HG03378 (cell line): ENCODE measurements at regions not wholly inside any gene's neighbourhood (a gene's known extent, or its start where the extent isn't known, plus 50 kb on each side); places are given as distances from the start of the nearest gene placed in this dataset.
"Not testable (repeated sequence)": the region's sequence is repeated elsewhere in the genome, so short reads cannot be mapped to it uniquely, and the experiment has no call there.

Experiments
- ATAC-seq: cut with Tn5 transposase; IDR thresholded peaks from one replicate; pipeline ENCODE4 v1.9.1; 2021; ENCODE audit warnings: mild to moderate bottlenecking, moderate library complexity; ENCODE audit not compliant: unreplicated experiment

DNA sequence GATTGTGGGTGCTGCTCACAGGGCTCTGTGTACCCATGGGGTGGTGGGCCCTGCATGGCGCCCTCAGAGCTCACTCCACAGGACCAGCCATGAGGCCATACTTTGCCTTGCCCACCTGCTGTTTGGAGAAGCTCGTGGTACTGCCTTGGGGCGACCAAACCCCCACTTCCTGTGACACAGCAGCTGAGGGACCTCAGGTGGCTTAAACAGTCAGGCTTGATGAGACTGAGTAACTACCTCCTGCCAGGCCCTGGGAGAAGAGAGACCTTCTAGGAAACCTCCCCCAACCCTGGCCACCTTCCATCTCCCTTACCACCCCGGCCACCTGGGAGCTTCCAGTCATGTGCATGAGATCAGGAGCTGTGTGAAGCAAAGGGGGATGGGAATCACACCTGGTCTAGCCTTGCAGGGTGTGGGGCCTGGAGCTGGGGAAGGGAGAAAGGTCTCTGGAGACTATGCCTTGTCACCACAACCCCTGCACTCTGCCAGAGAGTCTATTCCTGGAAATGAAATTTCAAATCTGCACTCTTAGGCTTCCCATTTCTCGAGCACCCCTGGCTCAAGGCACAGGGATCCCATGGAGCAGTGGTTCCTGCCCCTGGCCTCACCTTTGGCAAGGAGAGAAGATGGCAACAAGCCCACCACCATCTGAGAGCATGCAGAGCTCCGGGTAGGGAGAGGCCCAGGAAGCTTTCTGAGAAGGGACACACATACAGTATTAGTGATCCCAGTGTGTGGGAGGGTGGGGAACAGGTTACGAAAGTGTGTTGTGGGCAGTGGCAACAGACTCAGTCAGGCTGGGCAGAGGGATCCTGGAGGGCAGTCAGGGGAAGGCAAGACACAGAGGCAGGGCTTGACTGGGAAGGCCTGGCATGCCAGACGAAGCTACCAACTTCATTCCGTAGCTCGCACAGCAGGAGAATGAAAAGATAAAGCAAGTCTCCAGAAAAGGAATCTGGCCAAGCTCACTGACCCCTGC, 125.0 kb downstream of the URI1 start:
- no peak for ATAC-seq

DNA sequence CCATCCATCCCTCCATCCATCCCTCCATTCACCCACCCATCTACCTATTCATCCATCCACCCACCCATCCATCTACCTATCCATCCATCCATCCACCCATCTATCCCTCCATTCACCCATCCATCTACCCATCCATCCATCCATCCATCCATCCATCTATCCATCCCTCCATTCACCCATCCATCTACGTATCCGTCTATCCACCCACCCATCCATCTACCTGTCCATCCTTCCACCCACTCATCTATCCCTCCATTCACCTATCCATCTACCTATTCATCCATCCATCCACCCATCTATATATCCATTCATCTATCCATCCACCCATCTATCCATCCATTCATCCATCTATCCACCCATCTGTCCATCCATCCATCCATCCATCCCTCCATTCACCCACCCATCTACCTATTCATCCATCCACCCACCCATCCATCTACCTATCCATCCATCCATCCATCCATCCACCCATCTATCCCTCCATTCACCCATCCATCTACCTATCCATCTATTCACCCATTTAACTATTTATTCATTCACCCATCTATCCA, 126.0 kb downstream of the URI1 start:
- not testable (repeated sequence) for ATAC-seq

DNA sequence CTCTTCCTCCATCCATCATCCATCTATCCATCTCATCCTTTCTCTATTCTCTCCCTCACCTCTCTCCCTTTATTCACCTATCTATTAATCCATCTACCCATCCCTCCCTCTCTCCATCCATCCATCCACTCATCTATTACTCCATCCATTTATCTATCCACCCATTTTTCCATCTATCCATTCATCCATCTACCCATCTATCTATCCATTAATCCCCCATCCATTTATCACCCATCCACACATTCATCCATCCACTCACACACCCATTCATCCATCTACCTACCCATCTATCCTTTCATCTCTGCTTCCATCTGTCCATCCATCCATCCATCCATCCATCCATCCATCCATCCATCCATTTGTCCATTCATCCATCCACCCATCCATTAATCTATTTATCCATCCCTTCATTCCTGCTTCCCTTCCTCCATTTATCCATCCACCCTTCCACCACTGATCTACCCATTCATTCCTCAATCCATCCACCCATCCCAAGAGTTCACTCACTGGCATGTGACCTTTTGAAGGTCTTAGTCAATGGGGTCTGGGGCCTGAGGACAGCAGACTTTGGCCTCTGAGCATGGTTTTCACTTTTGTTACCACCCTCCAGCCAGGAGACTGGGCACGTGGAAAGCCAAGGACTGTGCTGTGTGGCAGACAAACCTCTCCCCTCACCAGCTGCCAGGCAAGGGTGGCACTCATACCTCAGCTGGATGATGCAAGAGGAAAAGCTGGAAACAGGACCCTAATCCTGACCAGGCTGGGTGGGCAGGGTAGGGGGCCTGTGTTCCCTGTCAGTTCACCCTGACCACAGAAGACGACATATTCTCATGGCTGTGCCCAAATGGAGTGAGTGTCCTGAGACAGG, 126.7 kb downstream of the URI1 start:
- ATAC-seq = no peak

DNA sequence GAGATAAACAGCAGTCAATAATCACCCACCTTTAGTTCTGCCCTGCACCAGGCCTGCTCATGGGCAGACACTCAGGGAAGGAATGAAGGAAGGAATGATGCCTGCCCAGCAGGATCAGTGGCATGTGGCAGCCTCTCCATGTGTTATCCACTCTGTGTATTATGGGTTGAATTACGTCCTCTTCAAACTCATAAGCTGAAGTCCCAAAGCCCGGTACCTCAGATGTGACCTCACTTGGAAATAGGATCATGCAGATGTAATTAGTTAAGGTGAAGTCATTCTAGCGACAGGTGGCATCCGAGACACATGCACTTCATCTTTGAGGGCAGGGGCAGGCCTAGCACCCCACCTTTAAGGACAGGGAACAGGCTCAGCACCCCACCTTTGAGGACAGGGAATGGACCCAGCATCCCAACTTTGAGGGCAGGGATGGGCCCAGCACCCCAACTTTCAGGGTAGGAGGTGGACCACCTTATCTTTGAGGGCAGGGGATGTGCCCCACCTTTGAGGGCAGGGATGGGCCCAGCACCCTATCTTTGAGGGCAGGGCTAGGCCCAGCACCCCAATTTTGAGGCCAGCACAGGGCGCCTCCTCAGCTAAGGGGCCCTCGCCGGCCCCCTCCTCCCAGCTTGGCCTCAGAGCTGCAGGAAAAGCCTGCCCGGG, 127.6 kb downstream of the URI1 start:
- no peak for ATAC-seq

DNA sequence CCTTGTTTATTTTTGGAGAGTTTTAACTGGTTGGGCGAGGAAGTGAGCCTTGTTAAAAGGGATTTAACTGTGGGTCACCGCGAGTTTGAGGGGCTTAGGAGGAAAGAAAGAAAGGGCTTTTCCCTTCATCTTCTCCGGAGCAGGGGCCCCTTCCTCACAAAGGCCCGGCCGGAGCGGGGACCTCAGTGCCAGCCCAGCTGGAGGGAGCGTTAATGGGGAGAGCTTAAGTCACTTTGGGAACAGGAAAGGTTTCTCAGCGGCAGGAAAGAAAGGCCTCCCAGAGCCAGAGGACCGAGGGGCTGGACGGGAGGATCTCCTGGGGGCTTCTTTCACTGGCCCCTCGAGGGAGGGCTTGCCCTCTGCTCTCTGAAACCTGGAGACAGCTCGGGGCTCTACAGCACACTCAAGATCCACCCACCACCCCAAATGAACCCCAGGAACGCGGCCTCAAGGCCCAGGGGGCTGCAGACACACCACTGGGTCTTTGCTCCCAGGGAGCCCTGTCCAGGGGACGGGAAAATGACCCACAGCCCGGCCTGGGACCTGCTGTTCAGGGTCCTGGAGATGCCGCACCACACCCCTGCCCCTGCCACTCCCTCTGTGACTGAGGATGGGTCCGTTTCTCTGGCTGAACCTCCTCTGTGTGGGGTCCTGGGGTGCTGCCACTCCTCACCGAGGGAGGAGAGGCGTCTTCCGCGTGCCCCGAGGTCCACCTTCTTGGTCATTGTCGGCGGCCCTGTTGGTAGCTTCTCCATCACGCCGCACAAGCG, 128.3 kb downstream of the URI1 start:
- no peak for ATAC-seq

DNA sequence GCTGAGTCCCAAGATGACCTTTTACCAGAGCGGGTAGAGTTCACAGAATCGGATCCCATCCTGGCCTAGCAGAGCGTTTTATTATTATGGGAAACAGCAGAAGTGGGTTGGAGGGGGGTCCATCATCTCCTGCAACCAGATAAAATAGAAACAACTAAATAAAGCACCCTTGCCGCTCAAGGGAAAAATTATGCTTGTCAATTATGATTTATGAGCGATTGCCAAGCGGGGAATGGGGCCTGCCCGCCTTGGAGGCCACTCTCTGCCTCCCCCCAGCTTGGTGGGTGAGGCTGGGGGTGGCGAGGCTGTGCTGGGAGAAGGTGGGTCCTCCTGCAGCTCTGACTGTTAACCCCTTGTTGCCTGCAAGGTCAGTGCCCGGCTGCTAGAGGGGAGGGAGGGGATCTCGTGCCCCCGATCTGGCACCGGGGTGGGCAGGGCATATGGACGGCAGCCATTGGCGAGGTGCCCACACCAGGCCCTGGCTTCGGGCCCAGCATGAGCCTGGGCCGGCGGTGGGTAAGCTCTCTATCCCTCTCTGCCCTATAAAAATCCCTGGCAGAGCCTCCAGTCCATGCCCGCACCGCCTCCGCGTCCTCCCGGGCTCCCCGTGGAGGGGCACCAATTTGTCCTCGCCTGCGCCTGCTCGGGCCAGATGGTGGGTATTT, 129.1 kb downstream of the URI1 start:
- no peak for ATAC-seq

DNA sequence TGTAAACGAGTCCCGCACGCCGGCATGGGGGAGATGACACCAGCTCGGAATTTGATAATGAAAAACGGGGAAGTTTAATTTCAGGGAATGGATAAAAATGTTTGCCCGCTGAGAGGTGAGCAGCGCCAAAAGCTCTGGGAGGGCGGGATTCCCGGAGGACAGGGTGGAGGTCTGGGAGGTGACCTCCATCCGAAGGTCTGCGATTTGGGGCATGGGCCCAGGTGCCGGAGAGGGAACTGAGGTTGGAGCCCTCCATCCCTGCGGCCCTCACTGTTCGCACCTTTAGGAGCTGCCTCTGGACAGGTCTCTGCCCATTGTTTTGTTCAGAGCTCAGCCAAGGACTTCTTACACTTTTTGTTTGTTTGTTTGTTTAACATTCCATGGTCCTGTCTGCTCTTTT, 129.8 kb downstream of the URI1 start:
- no peak for ATAC-seq

DNA sequence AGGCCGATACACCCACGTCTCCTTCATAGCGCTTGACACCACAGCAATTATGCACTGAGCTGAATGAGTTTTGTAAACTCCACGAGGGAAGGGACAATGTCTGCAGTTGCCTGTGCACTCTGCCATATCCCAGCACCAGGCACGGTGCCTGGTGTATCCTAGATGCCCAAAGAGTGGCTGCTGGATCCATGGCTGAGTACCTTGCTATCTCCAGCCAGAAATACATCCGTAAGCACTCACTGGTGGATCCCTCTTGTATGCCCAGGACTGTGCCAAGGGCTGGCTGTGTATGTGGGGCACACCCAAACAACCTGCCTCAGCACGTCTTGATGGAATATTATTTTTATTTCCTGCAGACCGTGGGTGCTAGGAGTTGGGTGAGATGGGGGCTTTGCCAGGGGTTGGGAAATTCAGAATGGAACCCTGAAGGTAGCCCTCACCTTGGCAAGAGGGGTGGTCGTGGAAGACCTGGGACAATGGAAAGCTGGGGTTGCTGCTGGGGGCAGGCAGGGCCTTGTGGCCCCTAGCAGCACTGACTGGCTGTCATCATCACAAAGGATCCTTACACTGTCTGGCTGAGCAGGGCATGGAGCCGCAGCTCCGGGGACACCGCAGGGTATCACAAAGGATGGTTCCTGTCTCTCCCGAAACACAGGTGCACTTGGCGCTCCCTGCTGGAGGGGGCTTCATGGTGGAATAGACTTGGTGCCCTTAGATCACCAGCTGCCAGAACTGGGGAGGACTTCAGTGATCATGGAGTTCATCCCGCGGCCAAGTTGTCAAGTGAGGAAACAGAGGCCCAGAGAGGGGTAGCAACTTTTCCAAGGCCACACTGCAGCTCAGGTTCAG, 131.3 kb downstream of the URI1 start:
- no peak for ATAC-seq

DNA sequence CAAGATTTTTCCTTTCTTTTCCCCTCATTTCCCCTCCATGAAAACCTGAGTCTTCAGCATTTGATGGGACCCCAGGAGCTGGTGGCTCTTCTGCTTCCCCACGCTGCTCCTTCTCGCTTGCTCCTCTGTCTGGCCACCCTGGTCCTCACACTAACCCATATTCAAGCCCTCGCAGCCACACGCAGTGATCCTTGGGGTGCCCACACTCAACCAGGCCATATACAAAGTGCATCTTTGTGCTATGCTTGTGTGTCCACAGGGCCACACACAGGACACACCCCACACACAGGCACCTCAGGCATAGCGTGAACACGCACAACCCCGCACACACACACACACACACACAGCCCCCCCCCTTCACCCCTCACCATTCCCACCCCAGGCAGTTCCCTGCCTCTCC, 132.1 kb downstream of the URI1 start:
- ATAC-seq = no peak

DNA sequence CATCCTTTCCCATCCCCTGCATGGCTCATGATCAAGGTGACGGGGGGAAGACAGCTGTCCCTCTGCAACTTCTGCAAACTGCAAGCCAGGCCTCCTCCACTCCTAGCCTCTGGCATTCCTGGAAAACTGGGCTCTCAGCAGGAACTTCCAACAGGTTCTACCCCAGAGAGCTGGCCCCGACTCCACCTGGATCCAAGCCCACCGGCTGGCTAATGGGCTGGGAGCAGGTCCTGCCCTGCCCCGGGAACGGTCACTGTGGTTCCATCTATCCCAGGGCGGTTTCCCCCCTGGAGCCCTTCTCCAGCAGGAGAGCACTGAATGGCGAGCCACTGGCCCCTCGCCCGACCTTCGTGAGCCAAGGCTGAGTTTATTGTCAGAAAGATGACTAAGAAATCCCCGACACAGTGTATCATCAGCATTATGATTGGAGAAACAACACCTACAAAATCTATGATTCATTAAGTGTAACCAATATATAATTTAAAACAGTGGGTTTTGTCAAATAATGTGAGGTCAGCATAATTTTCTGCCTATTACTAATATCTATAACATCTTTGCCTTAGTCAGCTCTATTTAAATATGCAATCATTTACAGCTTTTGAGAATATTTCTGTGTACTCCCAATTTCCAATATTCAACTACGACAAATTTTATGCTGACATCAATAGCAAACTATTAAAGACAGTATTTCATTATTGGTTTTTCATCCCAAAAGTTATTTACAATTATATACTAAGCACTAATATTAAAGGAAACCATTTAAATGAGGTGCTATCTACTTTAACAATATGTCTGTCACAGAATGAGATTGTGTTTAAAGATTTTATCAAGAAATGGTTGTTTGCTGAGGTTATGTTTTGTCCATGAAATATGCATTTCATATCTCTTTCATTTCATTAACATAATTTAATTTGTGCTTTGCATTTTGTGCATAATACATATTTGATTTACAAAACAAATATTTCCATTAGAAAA, 133.0 kb downstream of the URI1 start:
- ATAC-seq = no peak

DNA sequence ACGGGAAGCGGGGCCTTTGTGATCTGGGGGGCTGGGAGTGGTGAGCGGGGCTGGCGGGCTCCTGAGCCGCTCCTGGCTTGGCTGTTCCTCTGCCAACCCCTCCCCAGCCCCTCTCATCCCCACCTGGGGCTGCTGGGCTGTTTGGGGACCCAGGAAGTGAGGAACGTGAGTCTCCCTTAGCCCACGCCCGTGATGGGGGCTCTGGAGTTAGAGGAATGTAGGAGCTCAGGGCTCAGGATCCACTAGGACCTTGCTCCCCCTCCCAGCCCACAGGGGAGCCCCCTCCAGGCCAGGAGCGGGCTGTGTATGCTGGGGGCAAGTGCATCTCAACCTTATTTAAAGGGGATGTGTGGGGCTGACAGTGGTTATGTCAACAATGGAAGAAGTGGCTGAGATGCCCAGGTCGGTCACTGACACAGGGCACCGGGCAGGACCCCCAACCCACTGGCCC, 134.1 kb downstream of the URI1 start:
- ATAC-seq = no peak

DNA sequence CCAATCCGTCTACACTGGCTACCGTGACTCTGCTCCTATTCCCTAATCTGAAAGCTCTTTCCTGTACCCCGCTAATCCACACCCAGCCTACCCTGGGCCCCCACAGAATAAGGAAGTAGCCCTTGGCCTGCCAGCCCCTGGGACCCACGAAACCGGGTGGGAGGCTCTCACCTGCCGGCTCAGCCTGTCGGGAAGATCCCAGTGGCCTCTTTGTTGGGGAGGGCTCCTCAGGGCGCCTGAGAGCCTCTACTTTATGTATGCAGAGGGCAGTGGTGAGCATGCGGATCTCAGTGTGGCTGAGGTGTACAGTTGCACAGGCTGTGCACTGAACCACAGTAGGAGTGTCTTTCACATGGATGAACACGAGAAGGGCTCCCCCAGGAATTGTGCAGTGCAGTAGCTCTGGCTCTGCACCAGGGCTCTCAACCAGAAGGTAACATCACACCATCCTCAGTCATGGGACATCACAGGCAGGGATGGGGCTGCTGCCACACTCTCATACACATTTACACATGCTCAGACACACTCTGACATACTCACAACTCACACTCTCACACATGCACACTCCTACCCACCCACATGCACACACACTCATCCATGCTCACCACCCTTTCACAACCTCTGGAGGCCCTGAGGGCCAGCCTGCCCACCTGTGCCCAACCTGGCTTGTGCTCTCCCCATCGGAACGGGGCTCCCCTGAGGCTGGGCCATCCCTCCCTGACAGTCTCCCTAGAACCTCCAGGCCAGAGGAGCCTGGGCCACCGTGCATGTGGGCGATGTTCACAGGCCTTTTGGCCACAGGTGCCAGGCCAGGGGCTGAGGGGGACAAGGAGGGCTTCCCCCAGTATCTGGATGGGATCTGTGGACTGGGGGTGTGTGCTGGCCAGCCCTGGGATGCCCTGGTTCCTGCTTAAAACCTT, 135.0 kb downstream of the URI1 start:
- no peak for ATAC-seq

DNA sequence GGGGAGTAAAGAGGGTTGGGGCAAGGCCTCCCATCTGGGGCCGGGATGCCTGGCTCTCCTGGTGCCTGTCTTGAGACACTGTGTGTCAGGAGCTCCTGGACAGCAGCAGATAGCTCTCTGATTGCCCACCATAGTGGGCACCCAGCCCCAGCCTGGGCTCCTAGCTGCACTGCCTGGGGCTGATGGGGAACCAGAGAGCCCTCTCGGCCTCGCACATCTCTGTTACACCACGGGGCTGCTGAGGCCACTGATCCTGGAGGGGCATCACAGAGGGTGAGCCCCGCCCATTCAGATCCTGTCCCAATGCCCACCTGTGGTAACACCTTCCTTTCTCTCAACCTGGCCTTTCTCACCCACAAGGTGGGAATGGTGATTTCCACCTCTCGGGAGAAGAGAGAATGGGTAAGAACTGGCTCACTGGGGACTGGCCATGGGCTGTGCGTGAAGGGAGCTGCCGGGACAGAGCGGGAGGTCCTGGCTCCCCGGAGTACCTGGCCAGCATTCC, 135.9 kb downstream of the URI1 start:
- no peak for ATAC-seq

DNA sequence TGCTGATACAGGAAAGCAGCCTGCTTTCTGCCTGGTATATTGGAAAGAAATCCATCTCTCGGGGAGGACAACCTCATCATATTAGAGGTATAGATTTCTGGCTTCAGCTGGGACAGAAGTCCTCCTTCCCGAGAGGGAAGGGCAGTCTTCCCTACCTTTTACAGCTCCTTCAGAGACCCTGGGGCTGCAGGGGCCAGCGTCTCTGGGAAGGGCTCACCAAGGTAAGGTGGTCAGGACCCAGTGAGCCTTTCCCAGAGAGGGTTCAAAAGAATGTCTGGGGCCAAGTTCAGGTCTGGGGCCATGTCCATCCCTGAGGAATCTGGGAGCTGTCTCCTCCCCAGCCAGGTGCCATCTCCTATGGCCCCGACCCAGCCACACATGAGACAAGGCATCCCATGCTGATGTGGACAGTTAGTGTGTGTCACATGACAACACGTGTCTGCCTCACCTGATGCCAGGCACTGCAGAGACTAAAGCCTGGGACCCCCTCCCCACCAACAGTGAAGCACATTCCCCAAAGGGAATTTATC, 136.4 kb downstream of the URI1 start:
- ATAC-seq = no peak

DNA sequence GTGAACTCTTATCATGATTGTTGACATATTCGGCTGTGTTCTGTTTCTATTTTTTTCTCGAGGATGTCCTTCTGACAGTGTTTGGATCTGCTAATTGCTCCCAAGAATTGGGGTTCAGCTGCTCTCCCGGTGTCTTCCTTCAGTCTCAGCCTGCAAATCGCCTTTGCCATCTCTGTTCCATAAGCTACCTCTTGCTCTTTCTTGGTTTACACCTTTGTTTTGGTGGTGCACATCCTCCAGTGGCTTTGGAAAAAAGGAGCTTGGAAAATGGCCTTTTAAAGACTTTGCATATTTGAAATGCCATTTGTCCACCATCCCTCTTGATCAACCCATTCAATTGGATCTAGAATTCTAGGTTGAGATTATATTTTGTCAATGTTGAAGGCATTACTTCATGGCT, 137.2 kb downstream of the URI1 start:
- no peak for ATAC-seq

DNA sequence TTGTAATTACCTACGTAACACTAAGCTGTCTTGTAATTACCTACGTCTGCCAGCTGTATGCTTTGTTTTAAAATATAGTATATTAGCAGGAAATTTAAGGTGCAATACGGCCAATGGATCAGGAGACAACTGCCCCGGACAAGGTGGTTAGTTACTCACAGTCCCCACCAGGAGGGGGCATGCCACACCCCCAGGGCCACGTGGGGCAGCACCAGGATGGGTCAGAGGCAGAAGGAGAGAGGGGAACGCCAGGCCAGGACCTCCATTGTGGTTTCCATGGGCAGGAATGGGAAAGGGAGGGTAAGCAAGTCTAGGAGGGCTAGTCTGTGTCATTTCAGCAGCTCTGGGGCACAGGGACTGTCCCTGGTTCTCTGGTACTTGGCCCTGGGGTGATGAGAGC, 140.1 kb downstream of the URI1 start:
- ATAC-seq = no peak
